ENCODE measurements at regions not wholly inside any gene's neighbourhood (a gene's known extent, or its start where the extent isn't known, plus 50 kb on each side); places are given as distances from the start of the nearest gene placed in this dataset.
"Not testable (repeated sequence)": the region's sequence is repeated elsewhere in the genome, so short reads cannot be mapped to it uniquely, and the experiment has no call there.

GRCh38 chr2:223496853-223497252 is 105.3 kb downstream of the SCG2 start:
- H3K27ac Mint-ChIP-seq; H3K27ac ChIP-seq (ENCODE audit: low read depth, low read length); H3K9me3 Mint-ChIP-seq; DNase-seq; H3K27me3 ChIP-seq (ENCODE audit: control insufficient read depth in 2 of 2, insufficient read depth in 2 of 2, low read length in 2 of 2); H3K27me3 Mint-ChIP-seq; POLR2A ChIA-PET; H3K36me3 Mint-ChIP-seq; H3K9me3 ChIP-seq (ENCODE audit: control insufficient read depth in 2 of 3, low read length in 3 of 3); H3K4me3 ChIP-seq (ENCODE audit: low read length); CTCF ChIA-PET; H3K4me1 ChIP-seq (ENCODE audit: control insufficient read depth in 2 of 2, insufficient read depth in 2 of 2, low read length in 2 of 2); intact Hi-C loops (cut with micrococcal nuclease); ATAC-seq; H3K4me3 Mint-ChIP-seq; H3K36me3 ChIP-seq (ENCODE audit: control insufficient read depth in 2 of 3, insufficient read depth in 3 of 3, low read length in 3 of 3); H3K4me1 Mint-ChIP-seq: not testable (repeated sequence)

- CTCF ChIA-PET: no interaction called here
- H3K27me3 Mint-ChIP-seq: no peaks in the 10 kb centered on the region
- POLR2A ChIA-PET: no interaction called here
Measured at GRCh38 chr2:223500709-223501108, 101.5 kb downstream of the SCG2 start.

GRCh38 chr2:223501641-223502040 is 100.5 kb downstream of the SCG2 start:
- intact Hi-C loops (cut with micrococcal nuclease): no loop called here
- H3K36me3 Mint-ChIP-seq: no peaks in the 10 kb centered on the region

More at GRCh38 chr2:223500709-223501108, 101.5 kb downstream of the SCG2 start:
- Mint-ChIP-seq H3K36me3 (no peaks in the 10 kb centered on the region), H3K27ac (no peak overlapping the region), H3K4me1 (no peaks in the 10 kb centered on the region), H3K4me3 (no peak overlapping the region), H3K9me3 (peaks cover 0 to 7% (median 0%) of the 10 kb centered on the region in 11 donors)
- ATAC-seq (no peak), DNase-seq (no peak)
- Histone ChIP-seq H3K27me3 (ENCODE audit: control insufficient read depth in 2 of 2, insufficient read depth in 2 of 2, low read length in 2 of 2) (no peaks in the 10 kb centered on the region), H3K9me3 (ENCODE audit: control insufficient read depth in 2 of 3, low read length in 3 of 3) (no peaks in the 10 kb centered on the region), H3K36me3 (ENCODE audit: control insufficient read depth in 2 of 3, insufficient read depth in 3 of 3, low read length in 3 of 3) (no peaks in the 10 kb centered on the region), H3K27ac (ENCODE audit: low read depth, low read length) (no peak overlapping the region), H3K4me3 (ENCODE audit: low read length) (no peak overlapping the region), H3K4me1 (ENCODE audit: control insufficient read depth in 2 of 2, insufficient read depth in 2 of 2, low read length in 2 of 2) (no peaks in the 10 kb centered on the region)
- intact Hi-C loops (cut with micrococcal nuclease): no loop called here

GRCh38 chr2:223503746-223504145 is 98.4 kb downstream of the SCG2 start:
- Mint-ChIP-seq H3K36me3 (no peaks in the 10 kb centered on the region), H3K27ac (no peak overlapping the region), H3K4me3 (no peak overlapping the region), H3K4me1 (no peaks in the 10 kb centered on the region), H3K27me3 (peaks cover 0 to 4% (median 0%) of the 10 kb centered on the region in 5 donors), H3K9me3 (peaks cover 0 to 13% (median 0%) of the 10 kb centered on the region in 11 donors)
- Histone ChIP-seq H3K9me3 (ENCODE audit: control insufficient read depth in 2 of 3, low read length in 3 of 3) (no peaks in the 10 kb centered on the region), H3K4me1 (ENCODE audit: control insufficient read depth in 2 of 2, insufficient read depth in 2 of 2, low read length in 2 of 2) (no peaks in the 10 kb centered on the region), H3K27ac (ENCODE audit: low read depth, low read length) (no peak overlapping the region), H3K27me3 (ENCODE audit: control insufficient read depth in 2 of 2, insufficient read depth in 2 of 2, low read length in 2 of 2) (no peaks in the 10 kb centered on the region), H3K36me3 (ENCODE audit: control insufficient read depth in 2 of 3, insufficient read depth in 3 of 3, low read length in 3 of 3) (no peaks in the 10 kb centered on the region), H3K4me3 (ENCODE audit: low read length) (no peak overlapping the region)
- CTCF ChIA-PET: no interaction called here
- ATAC-seq (no peak), DNase-seq (no peak)
- POLR2A ChIA-PET: no interaction called here
- intact Hi-C loops (cut with micrococcal nuclease): no loop called here

More at GRCh38 chr2:223501641-223502040, 100.5 kb downstream of the SCG2 start:
- ChIA-PET POLR2A (no interaction called here), CTCF (no interaction called here)
- Histone ChIP-seq H3K27ac (ENCODE audit: low read depth, low read length) (no peak overlapping the region), H3K36me3 (ENCODE audit: control insufficient read depth in 2 of 3, insufficient read depth in 3 of 3, low read length in 3 of 3) (no peaks in the 10 kb centered on the region), H3K9me3 (ENCODE audit: control insufficient read depth in 2 of 3, low read length in 3 of 3) (no peaks in the 10 kb centered on the region), H3K27me3 (ENCODE audit: control insufficient read depth in 2 of 2, insufficient read depth in 2 of 2, low read length in 2 of 2) (no peaks in the 10 kb centered on the region), H3K4me3 (ENCODE audit: low read length) (no peak overlapping the region), H3K4me1 (ENCODE audit: control insufficient read depth in 2 of 2, insufficient read depth in 2 of 2, low read length in 2 of 2) (no peaks in the 10 kb centered on the region)
- no peak overlapping the region for H3K4me3 Mint-ChIP-seq
- H3K4me1 Mint-ChIP-seq: no peaks in the 10 kb centered on the region
- no peak for DNase-seq
- ATAC-seq: no peak
- no peak overlapping the region for H3K27ac Mint-ChIP-seq
- peaks cover 0 to 2% (median 0%) of the 10 kb centered on the region in 5 donors for H3K27me3 Mint-ChIP-seq
- peaks cover 0 to 13% (median under 1%) of the 10 kb centered on the region in 11 donors for H3K9me3 Mint-ChIP-seq

GRCh38 chr2:223508372-223508771 is 93.8 kb downstream of the SCG2 start:
- no peaks in the 10 kb centered on the region for H3K36me3 Mint-ChIP-seq
- ChIA-PET POLR2A (no interaction called here), CTCF (no interaction called here)
- no peaks in the 10 kb centered on the region for H3K4me1 ChIP-seq (ENCODE audit: control insufficient read depth in 2 of 2, insufficient read depth in 2 of 2, low read length in 2 of 2)
- H3K9me3 Mint-ChIP-seq: peaks cover 0 to 22% (median 5%) of the 10 kb centered on the region in 11 donors
- intact Hi-C loops (cut with micrococcal nuclease): no loop called here
- no peak overlapping the region for H3K27ac Mint-ChIP-seq
- no peak overlapping the region for H3K4me3 Mint-ChIP-seq
- H3K4me1 Mint-ChIP-seq: no peaks in the 10 kb centered on the region
- H3K36me3 ChIP-seq (ENCODE audit: control insufficient read depth in 2 of 3, insufficient read depth in 3 of 3, low read length in 3 of 3): no peaks in the 10 kb centered on the region
- no peak overlapping the region for H3K27ac ChIP-seq (ENCODE audit: low read depth, low read length)
- no peaks in the 10 kb centered on the region for H3K9me3 ChIP-seq (ENCODE audit: control insufficient read depth in 2 of 3, low read length in 3 of 3)
- H3K4me3 ChIP-seq (ENCODE audit: low read length): no peak overlapping the region
- DNase-seq (no peak), ATAC-seq (no peak)
- no peaks in the 10 kb centered on the region for H3K27me3 ChIP-seq (ENCODE audit: control insufficient read depth in 2 of 2, insufficient read depth in 2 of 2, low read length in 2 of 2)
- H3K27me3 Mint-ChIP-seq: peaks cover 0 to 15% (median 8%) of the 10 kb centered on the region in 5 donors

GRCh38 chr2:223510713-223511112 is 91.4 kb downstream of the SCG2 start:
- CTCF ChIA-PET: no interaction called here
- H3K27ac ChIP-seq (ENCODE audit: low read depth, low read length): no peak overlapping the region
- intact Hi-C loops (cut with micrococcal nuclease): no loop called here
- H3K36me3 ChIP-seq (ENCODE audit: control insufficient read depth in 2 of 3, insufficient read depth in 3 of 3, low read length in 3 of 3): no peaks in the 10 kb centered on the region
- no peaks in the 10 kb centered on the region for H3K4me1 Mint-ChIP-seq
- no peak overlapping the region for H3K4me3 Mint-ChIP-seq
- POLR2A ChIA-PET: no interaction called here
- H3K4me1 ChIP-seq (ENCODE audit: control insufficient read depth in 2 of 2, insufficient read depth in 2 of 2, low read length in 2 of 2): no peaks in the 10 kb centered on the region
- no peaks in the 10 kb centered on the region for H3K36me3 Mint-ChIP-seq
- H3K9me3 ChIP-seq (ENCODE audit: control insufficient read depth in 2 of 3, low read length in 3 of 3): no peaks in the 10 kb centered on the region
- ATAC-seq: no peak
- peaks cover 0 to 15% (median 8%) of the 10 kb centered on the region in 5 donors for H3K27me3 Mint-ChIP-seq
- no peak overlapping the region for H3K27ac Mint-ChIP-seq
- no peak overlapping the region for H3K4me3 ChIP-seq (ENCODE audit: low read length)
- peaks cover 0 to 20% (median 2%) of the 10 kb centered on the region in 11 donors for H3K9me3 Mint-ChIP-seq
- DNase-seq: no peak
- H3K27me3 ChIP-seq (ENCODE audit: control insufficient read depth in 2 of 2, insufficient read depth in 2 of 2, low read length in 2 of 2): no peaks in the 10 kb centered on the region

- no peaks in the 10 kb centered on the region for H3K4me1 Mint-ChIP-seq
- CTCF ChIA-PET: no interaction called here
- no peaks in the 10 kb centered on the region for H3K4me1 ChIP-seq (ENCODE audit: control insufficient read depth in 2 of 2, insufficient read depth in 2 of 2, low read length in 2 of 2)
Measured at GRCh38 chr2:223511168-223511567, 91.0 kb downstream of the SCG2 start.

More at GRCh38 chr2:223511168-223511567, 91.0 kb downstream of the SCG2 start:
- Histone ChIP-seq H3K4me3 (ENCODE audit: low read length) (no peak overlapping the region), H3K9me3 (ENCODE audit: control insufficient read depth in 2 of 3, low read length in 3 of 3) (no peaks in the 10 kb centered on the region), H3K27ac (ENCODE audit: low read depth, low read length) (no peak overlapping the region), H3K36me3 (ENCODE audit: control insufficient read depth in 2 of 3, insufficient read depth in 3 of 3, low read length in 3 of 3) (no peaks in the 10 kb centered on the region), H3K27me3 (ENCODE audit: control insufficient read depth in 2 of 2, insufficient read depth in 2 of 2, low read length in 2 of 2) (no peaks in the 10 kb centered on the region)
- no peak overlapping the region for H3K4me3 Mint-ChIP-seq
- no peak overlapping the region for H3K27ac Mint-ChIP-seq
- no peaks in the 10 kb centered on the region for H3K36me3 Mint-ChIP-seq
- DNase-seq (no peak), ATAC-seq (no peak)
- peaks cover 0 to 17% (median 2%) of the 10 kb centered on the region in 11 donors for H3K9me3 Mint-ChIP-seq
- intact Hi-C loops (cut with micrococcal nuclease): no loop called here
- POLR2A ChIA-PET: no interaction called here
- peaks cover 0 to 15% (median 8%) of the 10 kb centered on the region in 5 donors for H3K27me3 Mint-ChIP-seq

Data from naive thymus-derived CD4-positive, alpha-beta T cell (primary cell).